Psoas muscle (tissue), 7 donors: ENCODE measurements at regions not wholly inside any gene's neighbourhood (a gene's known extent, or its start where the extent isn't known, plus 50 kb on each side); places are given as distances from the start of the nearest gene placed in this dataset.

Experiments used
- ATAC-seq, 4 donors: fragments of 200-7000 bp; cut with Tn5 transposase; one replicate each; pipeline ENCODE4 v1.9.1; 2020; ENCODE audit warnings: moderate library complexity in 3 of 4, mild to moderate bottlenecking in 2 of 4
- DNase-seq, 2 donors: peaks; one replicate each; pipeline ENCODE4 v3.0.0-alpha.2; 2020
- H3K27ac ChIP-seq: fragments of 200-600 bp; one replicate; pipeline ENCODE4 v1.8.0; 2022
- H3K27me3 ChIP-seq, 3 donors: fragments of 200-600 bp in 1 of 3; one replicate each; pipeline versions ENCODE4 v1.6.1 to v1.8.0; 2013 to 2022; ENCODE audit warnings: low read length in 2 of 3, mild to moderate bottlenecking in 2 of 3, moderate library complexity in 1 of 3; ENCODE audit not compliant: insufficient read depth in 3 of 3
- H3K36me3 ChIP-seq, 2 donors: fragments of 200-600 bp in 1 of 2; one replicate each; pipeline versions ENCODE4 v1.6.1 to v1.8.0; 2013 to 2022; ENCODE audit warnings: low read depth in 1 of 2, mild to moderate bottlenecking in 1 of 2, moderate library complexity in 1 of 2; ENCODE audit not compliant: insufficient read depth in 1 of 2
- H3K4me1 ChIP-seq: fragments of 200-600 bp; one replicate; pipeline ENCODE4 v1.8.0; 2022
- H3K4me3 ChIP-seq: fragments of 200-600 bp; one replicate; pipeline ENCODE4 v1.8.0; 2022; ENCODE audit warnings: mild to moderate bottlenecking
- H3K9me3 ChIP-seq: fragments of 200-600 bp; one replicate; pipeline ENCODE4 v1.8.0; 2022
- WGBS, 3 donors: extraction: QIAGEN DNeasy Blood & Tissue Kit; methylation state at CpG; one replicate each; pipeline versions ENCODE4 v1.1.6 to v1.1.7; 2013; 5-methylcytosine and 5-hydroxymethylcytosine counted together
- intact Hi-C, 2 donors: fragments of 100-400 bp; cut with DNase I; formaldehyde crosslinking; loops; one replicate each; pipeline versions ENCODE4 v1.11.0 to v1.14.2; 2022
- TF ChIP-seq, protein P1 (sequence below): fragments of 200-600 bp; IDR thresholded peaks from one replicate; pipeline ENCODE4 v1.8.0; 2022; ENCODE audit warnings: antibody characterized with exemption
- donor health status: healthy with polysubstance abuse.
- donor health status: DM: no; HTN: no; CAD: no; lungs with moderate emphysema.
- donor health status: Bipolar disorder and iron deficiency.
- donor health status: healthy.
- donor health status: DM: yes; HTN: yes; CAD: no.
- donor health status: DM: no; HTN: no; CAD: no.
- donor health status: DM: yes; HTN: yes; CAD: no.

DNA sequence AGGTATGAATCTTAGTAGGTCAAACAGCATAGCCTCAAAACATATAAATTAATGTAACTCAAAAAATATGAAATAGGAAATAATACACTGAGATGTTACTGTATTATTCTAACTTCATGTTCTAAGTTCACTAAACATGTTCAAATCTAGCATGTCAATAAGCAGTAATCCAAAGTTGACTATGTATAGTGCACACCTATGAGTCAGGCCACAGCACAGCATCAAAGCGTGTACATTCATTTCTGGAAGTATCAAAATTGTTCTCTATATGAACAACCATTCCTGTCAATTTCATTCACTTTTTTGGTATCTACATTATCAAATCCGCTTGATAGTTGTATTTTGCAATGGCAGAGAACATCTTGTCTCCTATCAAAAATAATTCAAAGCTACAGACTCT, 418.9 kb upstream of the POM121L12 start:
- TF ChIP-seq, protein P1, sequence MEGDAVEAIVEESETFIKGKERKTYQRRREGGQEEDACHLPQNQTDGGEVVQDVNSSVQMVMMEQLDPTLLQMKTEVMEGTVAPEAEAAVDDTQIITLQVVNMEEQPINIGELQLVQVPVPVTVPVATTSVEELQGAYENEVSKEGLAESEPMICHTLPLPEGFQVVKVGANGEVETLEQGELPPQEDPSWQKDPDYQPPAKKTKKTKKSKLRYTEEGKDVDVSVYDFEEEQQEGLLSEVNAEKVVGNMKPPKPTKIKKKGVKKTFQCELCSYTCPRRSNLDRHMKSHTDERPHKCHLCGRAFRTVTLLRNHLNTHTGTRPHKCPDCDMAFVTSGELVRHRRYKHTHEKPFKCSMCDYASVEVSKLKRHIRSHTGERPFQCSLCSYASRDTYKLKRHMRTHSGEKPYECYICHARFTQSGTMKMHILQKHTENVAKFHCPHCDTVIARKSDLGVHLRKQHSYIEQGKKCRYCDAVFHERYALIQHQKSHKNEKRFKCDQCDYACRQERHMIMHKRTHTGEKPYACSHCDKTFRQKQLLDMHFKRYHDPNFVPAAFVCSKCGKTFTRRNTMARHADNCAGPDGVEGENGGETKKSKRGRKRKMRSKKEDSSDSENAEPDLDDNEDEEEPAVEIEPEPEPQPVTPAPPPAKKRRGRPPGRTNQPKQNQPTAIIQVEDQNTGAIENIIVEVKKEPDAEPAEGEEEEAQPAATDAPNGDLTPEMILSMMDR: no peak
- H3K4me3 ChIP-seq: no peak overlapping the region
- intact Hi-C loops: no loop called here
- H3K27ac ChIP-seq: no peak overlapping the region
- no peaks in the 10 kb centered on the region for H3K4me1 ChIP-seq
- no peaks in the 10 kb centered on the region for H3K9me3 ChIP-seq
- WGBS, 3 donors: 87 to 96% (median 90%) methylated on average over 2 of the region's 2 CpGs
- no peaks in the 10 kb centered on the region for H3K27me3 ChIP-seq
- no peak for ATAC-seq
- H3K36me3 ChIP-seq: no peaks in the 10 kb centered on the region
- no peak for DNase-seq

DNA sequence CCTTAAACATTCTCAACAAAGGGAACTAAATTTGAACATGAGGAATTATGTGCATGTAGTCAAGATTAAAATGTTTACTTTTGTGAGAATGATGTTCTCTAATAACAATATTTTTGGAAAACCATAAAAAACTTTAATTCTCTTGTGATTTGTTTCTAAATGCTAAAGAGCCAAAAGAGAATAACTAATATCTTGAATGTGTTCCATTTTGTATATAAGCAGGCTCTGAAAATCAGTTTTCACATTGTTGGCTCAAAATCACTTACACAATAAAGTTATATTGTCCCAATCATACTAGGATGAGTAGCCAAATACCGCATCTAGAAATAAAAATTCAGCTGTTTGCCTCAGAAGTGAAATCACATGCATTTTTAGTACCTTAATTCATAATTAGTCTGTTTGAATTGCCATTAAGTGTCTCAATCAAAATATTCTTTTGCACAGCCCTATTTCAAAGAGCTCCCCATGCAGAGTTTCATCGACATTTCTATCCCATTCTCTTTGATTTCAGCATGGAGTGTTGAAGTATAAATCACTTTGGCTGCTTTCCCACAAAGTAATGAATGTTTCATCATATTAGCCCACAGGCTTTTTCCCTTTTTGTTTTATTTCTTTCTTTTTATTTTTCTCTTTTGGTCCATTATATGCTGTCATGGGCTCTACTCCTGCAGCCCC, 420.3 kb upstream of the POM121L12 start:
- Histone ChIP-seq H3K4me1 (no peaks in the 10 kb centered on the region), H3K9me3 (no peaks in the 10 kb centered on the region), H3K4me3 (no peak overlapping the region), H3K27me3 (no peaks in the 10 kb centered on the region), H3K27ac (no peak overlapping the region), H3K36me3 (no peaks in the 10 kb centered on the region)
- intact Hi-C loops: no loop called here
- DNase-seq (no peak), ATAC-seq (no peak)
- 50 to 66% (median 57%) methylated on average over 2 of the region's 2 CpGs for WGBS, 3 donors
- TF ChIP-seq, protein P1: no peak

DNA sequence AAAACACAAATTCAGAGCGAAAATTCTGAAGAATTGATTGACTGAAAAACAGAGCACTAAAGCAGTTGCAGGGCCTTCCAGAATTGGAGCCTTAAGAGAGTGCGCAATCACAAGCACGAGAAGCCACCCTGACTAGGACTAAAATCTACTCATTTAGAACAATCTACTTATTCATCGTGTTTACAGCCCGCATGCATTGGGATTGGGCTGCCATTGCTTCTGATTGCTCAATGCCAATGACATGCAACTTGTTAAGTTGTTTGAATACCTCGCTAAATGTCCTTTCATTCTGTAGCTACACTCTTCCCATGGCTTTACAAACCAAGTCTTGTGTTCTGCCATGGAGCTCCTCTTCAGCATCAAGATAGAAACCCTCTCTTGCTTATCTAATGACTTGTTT, 425.9 kb upstream of the POM121L12 start:
- WGBS, 3 donors: 91 to 93% (median 92%) methylated on average over 6 of the region's 6 CpGs
- Histone ChIP-seq H3K27me3 (no peaks in the 10 kb centered on the region), H3K4me3 (no peak overlapping the region), H3K4me1 (no peaks in the 10 kb centered on the region), H3K36me3 (no peaks in the 10 kb centered on the region), H3K27ac (no peak overlapping the region), H3K9me3 (peaks cover 4% of the 10 kb centered on the region)
- TF ChIP-seq, protein P1: no peak
- intact Hi-C loops: no loop called here
- DNase-seq: no peak
- no peak for ATAC-seq

DNA sequence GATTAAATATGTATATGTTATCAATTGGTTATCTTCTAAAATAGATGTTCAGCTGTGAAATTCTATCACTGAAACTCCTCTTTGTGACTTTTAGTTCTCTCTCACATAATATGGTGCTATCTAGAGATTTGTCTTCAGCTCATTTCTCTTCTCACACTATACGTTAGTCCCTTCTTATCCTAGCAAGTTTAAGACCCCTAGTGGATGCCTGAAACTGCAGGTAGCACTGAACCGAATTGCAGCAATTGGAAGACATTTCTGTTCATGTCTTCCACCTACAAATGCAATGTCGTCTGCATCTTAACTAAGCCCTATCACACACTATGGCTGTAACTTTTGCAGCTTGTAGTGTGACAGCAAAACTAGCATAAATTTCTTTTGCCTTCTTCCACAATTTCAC, 442.7 kb upstream of the POM121L12 start:
- DNase-seq: no peak
- H3K27me3 ChIP-seq: no peaks in the 10 kb centered on the region
- no peaks in the 10 kb centered on the region for H3K36me3 ChIP-seq
- no peak overlapping the region for H3K4me3 ChIP-seq
- H3K9me3 ChIP-seq: no peaks in the 10 kb centered on the region
- TF ChIP-seq, protein P1: no peak
- WGBS, 3 donors: 54 to 76% (median 60%) methylated on average over 3 of the region's 3 CpGs
- H3K4me1 ChIP-seq: no peaks in the 10 kb centered on the region
- ATAC-seq: no peak
- intact Hi-C loops: no loop called here
- H3K27ac ChIP-seq: no peak overlapping the region

DNA sequence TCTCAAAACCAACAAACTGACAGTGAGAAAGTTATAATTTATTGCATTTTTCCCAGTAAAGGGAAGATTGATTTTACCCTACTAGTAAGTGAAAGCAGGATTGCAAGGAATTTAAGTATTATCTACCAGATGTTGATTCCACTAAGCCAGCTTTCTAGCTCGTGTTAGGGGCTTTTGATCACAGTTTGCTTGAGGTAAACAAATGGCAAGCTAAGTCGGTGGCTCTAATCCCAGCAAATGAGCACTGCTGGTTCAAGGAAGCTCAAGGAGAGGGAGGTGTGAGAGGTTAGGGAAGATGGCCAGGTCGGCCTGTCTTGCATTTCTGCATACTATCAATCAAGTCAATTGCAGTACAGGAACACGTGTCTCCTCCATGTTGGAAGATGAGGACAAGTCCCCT, 448.7 kb upstream of the POM121L12 start:
- Histone ChIP-seq H3K36me3 (no peaks in the 10 kb centered on the region), H3K27ac (no peak overlapping the region), H3K27me3 (no peaks in the 10 kb centered on the region), H3K4me3 (no peak overlapping the region), H3K9me3 (peaks cover 10% of the 10 kb centered on the region), H3K4me1 (no peaks in the 10 kb centered on the region)
- TF ChIP-seq, protein P1: no peak
- DNase-seq: no peak
- intact Hi-C loops: no loop called here
- ATAC-seq: no peak
- 12 to 17% (median 16%) methylated on average over 4 of the region's 4 CpGs for WGBS, 3 donors
